ENCODE measurements at regions not wholly inside any gene's neighbourhood (a gene's known extent, or its start where the extent isn't known, plus 50 kb on each side); places are given as distances from the start of the nearest gene placed in this dataset.

DNA sequence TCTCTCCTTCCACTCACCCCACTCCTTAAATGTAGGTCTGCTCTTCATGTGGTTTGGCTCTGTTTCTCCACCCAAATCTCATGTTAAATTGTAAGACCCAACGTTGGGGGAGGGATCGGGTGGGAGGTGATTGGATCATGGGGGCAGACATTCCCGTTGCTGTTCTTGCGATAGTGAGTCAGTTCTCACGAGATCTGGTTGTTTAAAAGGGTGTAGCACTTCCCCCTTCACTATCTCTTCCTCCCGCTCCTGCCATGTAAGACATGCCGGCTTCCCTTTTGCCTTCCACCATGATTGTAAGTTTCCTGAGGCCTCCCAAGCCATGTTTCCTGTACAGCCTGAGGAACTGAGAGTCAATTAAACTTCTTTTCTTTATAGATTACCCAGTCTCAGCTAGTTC is 1044.5 kb upstream of the POU3F3 start:
- DNase-seq (ENCODE audit: low read depth in 4 of 4, low spot score in 3 of 4), result no peak

DNA sequence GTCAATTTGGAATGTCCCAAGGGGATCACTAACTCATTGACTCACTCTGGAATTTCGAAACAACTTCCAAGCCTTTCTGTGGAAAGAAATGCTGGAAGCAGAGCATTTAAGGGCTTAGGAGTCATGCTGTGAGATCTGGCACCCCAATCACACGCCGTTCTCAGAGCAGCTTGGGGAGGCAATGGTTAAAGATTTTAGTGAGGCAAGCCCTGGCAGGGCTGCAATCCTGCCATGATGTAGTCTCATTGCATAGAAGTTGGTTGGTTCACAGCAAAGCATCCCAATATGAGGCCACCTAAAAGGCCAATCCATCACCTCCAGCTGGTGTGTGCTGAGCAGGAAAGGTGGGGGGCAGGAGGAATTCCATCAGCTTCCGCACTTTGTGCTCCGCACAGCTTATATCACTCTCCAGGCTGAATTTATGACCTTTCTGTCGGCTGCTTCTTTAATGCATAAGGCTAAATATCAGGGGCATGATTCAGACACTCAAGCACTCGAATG is 1043.9 kb upstream of the POU3F3 start:
- DNase-seq (ENCODE audit: low read depth in 4 of 4, low spot score in 3 of 4), result no peak

DNA sequence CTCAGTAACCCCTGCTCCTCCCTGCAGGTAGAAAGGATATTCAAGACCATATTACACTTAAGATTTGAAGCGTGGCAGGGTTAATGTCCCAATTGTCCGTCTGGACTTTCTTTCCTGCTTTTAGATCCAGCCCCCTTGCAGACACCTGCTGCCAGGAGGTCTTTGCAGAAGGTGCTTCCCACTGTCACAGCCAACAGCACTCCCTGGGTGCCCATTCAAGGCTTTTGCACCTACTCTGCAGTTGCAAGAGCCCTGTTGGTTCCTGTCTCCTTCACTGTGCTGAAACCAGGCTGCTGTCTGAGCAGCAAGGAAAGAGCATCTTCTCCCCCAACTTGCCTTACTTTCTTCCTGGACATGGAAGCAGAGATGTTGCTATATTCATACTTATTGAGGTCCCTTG is 1043.0 kb upstream of the POU3F3 start:
- DNase-seq (ENCODE audit: low read depth in 4 of 4, low spot score in 3 of 4), result no peak

DNA sequence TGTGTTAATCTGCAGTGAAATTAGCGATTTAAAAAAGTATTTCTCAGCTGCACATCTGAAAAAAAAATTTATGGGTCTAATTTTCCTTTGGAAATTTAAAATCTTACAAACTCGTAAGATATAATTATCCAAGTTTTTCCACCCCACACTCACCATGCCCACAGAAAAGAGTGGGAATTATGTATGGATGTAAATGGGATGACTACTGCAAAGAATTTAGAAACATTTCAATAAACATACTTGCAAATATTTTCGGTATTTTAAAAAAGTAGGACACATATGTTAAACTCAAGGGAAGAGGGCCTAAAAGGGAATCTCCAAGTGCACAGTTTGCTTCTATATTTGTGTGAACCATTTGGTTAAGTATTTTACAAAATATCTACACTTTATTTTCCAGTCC is 1039.9 kb upstream of the POU3F3 start:
- no peak for DNase-seq (ENCODE audit: low read depth in 4 of 4, low spot score in 3 of 4)

DNA sequence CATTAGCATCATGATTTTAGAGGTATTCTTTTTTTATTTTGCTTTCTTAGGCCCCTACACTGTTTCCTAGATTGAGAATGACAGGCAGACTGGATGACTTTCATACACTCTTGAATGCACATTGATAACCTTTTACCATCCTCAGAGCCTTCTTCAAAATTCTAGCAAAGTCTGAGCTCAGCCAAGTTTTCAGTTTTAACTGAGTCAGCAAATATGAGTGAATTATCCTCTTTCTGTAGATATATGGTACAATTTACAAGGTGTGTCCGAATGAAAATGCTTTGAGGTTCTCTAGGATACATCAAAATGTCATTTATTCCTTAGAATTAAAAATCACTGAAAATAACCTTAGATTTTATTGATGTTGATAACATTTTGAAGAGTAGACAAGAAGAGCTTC is 1038.2 kb upstream of the POU3F3 start:
- DNase-seq (ENCODE audit: low read depth in 4 of 4, low spot score in 3 of 4), result no peak

DNA sequence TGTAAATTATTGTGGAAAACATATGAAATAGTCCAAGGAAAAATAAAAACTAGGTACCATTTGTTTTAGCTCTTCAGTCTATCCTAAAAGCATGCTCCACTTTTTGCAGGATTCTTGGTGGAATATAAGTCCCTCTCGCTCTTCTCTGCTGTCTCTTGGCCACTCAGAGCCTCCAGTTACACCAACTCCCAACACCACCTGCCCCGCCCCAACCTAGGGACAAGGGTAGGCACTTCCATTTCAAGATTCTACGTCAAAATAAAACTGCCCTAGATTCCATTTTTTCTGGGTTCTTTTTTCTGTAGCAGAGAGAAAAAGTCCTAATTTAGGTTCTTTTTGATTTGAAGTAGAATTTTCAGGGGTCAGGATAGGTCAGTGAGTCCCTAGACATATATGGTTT is 1036.2 kb upstream of the POU3F3 start:
- no peak for DNase-seq (ENCODE audit: low read depth in 4 of 4, low spot score in 3 of 4)

DNA sequence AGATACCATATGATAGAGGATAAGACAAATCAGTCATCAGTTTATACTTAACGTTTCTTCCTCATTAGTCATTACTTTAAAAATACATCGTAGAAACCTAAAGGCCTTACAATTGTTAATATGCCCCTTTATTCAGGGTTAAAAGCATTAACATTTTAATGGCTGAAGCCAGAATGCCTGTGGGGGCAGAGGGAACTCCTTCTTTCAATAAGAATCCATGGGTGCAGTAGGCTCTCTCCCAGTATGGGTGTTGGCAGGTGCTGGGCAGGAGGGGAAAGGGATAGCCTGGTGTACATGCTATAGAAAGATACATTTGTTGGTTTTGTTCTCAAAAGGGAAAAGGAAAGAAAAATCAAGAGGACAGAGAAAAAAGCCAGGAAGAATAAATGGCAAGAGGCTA is 1035.7 kb upstream of the POU3F3 start:
- no peak for DNase-seq (ENCODE audit: low read depth in 4 of 4, low spot score in 3 of 4)

DNA sequence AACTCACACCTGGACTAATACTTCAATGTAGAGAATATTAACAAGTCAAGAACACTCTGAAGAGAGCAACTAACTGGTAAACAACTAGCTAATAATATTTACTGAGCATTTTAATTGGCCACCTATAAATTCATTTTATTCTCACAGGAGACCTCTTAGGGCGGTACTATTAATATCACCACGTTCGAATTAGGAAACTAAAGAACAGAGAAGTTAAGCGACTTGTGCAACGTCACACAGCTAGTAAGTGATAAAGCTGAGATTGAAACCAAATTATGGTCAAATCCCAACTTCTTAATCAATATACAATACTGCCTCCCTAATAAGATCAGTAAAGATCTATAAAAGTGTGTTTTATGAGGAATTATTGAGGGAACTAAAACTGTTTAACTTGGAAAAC is 1034.3 kb upstream of the POU3F3 start:
- no peak for DNase-seq (ENCODE audit: low read depth in 4 of 4, low spot score in 3 of 4)

DNA sequence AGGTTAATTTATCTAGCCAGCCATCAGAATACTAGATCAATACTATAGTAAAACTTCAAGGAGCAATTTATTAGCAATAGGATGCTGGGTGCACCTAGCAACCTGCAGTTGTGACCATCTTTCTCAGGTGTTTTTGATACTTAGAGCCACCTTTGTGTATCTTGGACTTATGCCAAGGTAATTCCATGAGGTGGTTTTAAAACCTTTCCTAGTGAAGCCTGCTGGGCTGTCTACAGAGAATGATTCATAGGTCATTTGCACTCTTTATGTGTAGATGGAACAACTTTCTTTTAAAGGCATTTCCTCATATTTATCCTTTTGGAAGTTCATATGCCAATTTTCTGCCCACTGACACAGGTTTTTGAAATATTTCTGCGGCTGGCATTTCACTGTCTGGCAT is 1030.1 kb upstream of the POU3F3 start:
- no peak for DNase-seq (ENCODE audit: low read depth in 4 of 4, low spot score in 3 of 4)

DNA sequence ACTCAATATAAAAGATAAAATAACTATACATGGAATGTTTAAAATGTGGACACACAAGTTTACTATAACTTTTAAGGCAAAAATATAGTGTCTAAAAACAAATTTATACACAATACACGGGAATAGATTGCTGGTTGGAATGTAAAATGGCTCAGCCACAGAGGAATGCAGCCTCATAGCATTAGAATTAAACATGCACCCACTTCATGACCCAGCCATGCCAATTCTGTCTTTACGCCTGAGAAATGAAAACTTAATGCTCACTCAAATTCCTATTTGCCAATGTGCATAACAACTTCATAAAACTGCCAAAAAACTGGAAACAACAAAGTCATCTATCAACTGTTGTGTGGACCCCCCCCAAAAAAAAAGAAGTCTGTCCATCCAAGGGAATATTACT is 1006.6 kb upstream of the POU3F3 start:
- no peak for DNase-seq (ENCODE audit: low read depth in 4 of 4, low spot score in 3 of 4)

DNA sequence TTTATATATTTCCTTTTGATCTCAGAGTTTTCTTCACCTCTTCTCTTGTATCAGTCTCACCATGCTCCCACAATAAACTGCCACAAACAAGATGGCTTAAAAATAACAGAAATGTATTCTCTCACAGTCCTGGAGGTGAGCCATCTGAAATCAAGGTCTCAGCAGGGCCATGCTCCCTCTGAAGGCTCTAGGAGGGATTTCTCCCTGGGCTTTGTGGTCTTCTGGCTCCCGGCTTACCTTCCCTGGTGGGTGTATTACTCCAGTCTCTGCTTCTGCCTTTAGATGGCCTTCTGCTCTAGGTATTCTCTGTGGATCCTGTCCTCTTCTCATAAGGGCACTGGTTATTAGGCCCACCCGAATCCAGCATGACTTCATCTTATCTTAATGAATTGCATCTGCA is 994.7 kb upstream of the POU3F3 start:
- no peak for DNase-seq (ENCODE audit: low read depth in 4 of 4, low spot score in 3 of 4)

DNA sequence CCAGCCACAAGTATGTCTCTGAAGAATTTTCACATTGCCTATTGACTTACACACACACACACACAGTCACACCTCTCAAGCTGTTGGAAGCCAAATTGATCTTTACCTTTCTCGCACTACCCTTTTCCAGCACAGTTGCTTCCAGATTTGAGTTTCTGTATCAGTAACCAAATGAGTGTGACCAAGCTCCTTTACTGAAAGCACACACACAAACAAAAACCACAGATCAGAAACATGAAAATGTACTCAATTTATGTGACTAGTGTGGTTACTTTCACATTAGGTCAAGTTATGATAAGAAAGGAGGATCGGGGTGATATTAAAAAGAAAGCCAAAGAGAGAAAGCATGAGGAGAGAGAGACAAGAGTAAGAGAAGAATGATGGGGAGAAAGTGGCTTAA is 993.9 kb upstream of the POU3F3 start:
- no peak for DNase-seq (ENCODE audit: low read depth in 4 of 4, low spot score in 3 of 4)

DNA sequence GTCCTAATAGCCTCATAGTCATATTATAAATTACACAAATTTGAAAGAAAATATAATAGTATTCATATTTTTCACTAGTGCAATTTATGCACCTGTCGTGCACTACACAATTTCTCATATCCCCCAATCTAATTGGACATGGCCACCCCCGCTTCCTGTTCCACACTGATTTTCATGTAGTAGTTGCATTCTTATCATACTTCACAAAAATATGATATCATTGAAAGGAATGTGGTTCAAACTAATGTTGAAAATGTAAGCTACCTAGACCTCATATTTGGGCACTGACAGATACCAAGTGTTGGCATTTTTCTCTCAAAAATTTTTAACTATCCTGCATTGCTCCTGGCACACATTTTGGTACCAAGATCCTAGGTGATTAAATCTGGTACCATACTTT is 985.5 kb upstream of the POU3F3 start:
- no peak for DNase-seq (ENCODE audit: low read depth in 4 of 4, low spot score in 3 of 4)

DNA sequence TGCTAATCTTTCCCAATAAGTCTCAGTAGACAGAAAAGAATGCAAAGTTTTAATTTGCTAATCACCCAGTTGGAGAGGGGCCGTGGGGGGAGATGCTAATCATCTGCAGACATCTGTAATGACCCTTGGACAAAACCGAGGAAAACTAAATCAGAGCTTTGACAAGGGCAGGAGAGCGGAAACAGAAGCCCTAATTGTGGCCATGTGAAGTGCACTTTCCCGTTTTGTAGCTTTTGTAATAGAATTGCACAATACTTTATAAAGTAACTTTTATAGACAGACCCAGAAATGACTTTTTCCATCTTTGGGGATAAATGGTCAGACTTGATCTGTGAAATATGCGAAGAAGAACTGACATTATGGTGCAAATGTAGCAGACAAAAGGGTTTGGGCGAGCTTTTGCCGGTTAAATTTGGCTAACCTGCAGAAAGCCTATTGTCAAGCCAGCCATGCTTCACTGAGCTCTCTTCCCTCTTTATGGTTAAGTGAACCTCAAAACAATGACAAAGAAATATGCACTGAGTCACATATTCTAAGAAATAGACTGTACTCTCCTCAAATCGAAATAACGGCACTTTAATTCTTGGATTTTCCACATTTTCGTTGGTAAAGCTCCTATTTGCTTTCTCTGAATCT is 980.1 kb upstream of the POU3F3 start:
- DNase-seq (ENCODE audit: low read depth in 4 of 4, low spot score in 3 of 4), result peak in 1 of 4 donors; percentile 1

DNA sequence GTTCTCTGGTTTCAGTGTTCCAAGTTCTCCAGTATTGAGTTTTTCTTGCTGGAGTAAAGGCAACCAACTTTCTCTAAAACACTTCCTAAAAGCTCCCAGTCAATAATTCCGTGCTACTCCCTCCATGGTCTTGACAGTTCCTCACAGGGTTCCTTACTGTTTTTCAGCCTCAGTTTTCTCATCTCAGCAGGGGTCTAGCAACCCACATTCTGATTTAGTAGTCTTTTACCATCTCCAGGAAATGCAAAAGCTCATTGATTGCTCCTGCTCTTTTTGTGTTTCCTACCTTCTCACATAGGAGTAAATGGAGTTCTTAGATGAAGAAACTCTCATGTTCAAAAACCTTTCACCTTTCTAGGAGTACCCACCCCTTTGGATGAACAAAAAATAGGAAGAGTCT is 978.8 kb upstream of the POU3F3 start:
- DNase-seq (ENCODE audit: low read depth in 4 of 4, low spot score in 3 of 4), result no peak

DNA sequence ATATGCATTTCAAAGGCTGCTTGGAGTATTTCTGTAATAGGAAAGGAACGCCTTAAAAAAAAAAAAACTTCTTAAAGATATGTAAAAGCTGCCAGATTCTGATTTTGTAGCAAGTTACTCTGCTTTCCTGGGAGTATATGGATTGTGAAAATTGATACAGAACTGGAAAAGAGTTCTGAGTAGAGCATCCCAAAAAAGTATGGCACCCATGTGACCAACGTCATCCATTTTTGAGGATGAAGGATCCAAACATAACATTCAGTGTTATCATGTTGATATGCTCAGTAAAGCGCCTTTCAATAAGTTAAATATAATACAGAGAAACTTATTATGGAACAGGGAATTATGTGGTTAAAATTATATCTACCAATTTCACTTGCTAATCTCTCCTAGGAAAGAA is 978.4 kb upstream of the POU3F3 start:
- no peak for DNase-seq (ENCODE audit: low read depth in 4 of 4, low spot score in 3 of 4)

DNA sequence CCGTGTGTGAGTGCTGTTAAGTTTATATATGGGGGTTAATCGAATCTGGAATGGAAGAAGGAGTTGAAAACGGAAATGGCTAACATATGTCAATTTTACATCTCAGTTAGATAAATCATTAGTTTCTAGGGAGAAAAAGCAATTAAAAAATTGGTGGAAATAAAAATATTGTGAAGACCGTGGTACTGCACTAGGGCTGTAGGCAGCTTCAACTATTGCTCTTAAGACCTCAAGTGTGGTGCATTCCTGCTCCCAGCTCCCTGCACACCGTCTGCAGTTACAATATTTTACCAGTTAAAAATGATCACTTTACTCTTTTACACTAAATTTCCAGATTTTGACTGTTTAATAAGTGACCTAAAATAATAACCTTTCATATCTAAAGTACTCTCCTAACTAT is 977.3 kb upstream of the POU3F3 start:
- DNase-seq (ENCODE audit: low read depth in 4 of 4, low spot score in 3 of 4), result no peak

DNA sequence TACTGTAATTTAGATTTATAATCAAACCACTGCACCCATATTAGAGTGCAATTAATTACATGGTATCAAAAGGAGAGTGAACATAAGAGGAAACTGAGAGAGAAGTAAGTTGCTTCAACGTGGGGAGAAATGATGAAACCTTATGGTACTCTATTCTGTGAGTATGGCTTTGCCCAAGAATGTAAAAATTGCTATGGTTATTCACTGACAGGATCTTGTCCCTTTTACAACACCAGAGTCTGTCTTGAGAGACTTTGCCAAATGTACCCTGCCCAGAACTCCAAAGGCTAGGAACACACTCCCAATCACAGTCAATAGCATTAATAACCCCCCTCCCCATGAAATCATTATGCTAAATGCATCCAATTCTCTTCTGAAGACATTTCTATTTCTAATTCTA is 974.8 kb upstream of the POU3F3 start:
- no peak for DNase-seq (ENCODE audit: low read depth in 4 of 4, low spot score in 3 of 4)

DNA sequence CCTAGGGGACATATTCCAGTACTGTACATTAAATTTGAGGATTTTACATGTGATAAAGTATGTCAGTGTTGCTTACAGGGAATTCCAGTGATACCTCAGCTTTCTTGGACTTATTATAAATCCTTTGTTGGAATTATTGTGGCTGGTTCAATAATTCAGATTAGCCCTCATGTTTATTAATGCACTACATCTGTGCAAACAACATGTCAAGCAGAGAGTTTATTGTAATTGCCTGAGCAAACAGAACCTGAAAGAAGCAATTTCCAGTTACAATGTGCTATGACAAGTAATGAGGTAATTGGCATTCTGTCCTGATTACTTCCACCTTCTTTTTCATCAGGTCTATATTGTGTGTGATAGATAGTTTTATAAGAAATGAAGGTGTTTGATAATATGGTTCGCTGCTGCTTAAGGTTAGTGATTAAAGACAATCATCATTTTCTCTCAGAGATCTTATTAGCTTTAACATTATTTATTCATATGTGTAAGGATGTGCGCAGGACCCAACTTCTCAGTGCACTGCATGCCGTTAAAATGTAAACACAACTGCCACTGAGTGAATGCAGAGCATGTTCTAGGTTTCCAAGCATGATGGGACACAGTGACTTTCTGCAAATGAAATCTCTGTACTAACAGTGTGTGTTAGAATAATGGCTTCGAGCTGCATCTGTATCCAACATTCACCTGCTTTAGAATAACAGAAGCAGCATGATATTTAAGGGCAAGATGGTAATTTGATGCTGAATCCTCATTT is 973.7 kb upstream of the POU3F3 start:
- DNase-seq (ENCODE audit: low read depth in 4 of 4, low spot score in 3 of 4), result no peak

DNA sequence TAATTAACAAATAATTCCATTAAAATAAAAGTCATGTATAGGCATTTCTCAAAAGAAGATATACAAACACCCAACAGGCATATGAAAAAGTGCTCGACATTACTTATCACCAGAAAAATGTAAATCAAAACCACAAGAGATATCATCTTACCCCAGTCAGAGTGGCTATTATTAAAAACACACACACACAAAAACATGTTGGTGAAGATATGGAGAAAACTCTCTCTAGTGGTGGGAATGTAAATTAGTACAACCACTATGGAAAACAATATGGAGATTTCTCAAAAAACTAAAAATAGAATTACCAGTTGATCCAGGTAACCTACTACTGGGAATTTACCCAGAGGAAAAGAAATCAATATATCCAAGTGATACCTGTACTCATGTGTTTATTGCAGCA is 966.3 kb upstream of the POU3F3 start:
- no peak for DNase-seq (ENCODE audit: low read depth in 4 of 4, low spot score in 3 of 4)

DNA sequence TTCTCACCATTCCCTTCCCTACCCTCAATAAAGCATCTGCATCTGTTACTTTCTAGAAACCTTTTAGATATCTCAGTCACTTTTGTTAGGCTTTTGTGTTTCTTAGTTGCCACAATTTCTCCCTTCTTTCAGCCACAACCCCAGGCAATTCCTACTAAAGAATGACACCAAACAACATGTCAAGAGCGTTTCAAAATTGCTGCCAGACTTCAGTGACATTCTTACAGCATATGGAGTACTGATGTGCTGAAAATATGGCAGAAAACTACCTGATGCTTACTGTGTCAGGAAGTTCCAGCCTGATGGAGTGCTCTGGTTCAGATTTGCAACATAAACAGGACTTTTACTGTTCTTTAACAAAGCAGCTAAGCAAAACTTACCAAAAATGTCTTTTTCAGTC is 957.7 kb upstream of the POU3F3 start:
- DNase-seq (ENCODE audit: low read depth in 4 of 4, low spot score in 3 of 4), result no peak

DNA sequence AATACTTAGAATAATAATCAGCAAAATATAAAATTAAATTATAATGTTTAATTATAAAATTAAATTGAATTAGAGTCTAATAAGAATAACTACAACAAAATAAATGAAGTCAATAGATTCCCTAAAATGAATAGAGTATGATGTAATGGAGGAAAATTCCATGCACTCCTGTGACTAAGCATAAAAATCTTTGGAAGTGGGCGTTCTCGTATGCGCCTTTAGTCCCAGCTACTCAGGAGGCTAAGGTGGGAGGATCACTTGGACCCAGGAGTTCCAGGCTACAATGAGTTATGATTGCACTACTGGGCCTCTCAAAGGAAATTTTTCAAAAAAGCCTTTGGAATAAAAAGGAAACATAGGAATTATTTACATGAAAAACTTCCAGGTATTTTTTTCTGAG is 955.4 kb upstream of the POU3F3 start:
- DNase-seq (ENCODE audit: low read depth in 4 of 4, low spot score in 3 of 4), result no peak

DNA sequence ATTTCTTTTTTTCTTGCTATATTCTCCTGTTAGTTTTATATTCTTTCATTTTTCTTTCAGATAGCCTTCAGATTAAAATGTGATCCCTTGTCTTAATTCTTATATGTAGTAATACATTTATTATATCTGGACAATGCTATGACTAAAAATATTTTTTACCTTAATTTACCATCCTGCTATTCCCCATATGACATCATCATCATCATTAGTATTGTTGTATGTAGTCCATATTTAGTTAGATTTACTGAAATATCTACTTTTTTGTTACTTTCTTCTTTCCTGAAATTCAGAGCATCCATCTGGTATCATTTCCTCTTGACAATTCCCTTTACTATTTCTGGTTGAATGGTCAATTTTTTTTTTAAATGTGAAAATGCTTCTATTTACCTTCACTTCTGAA is 951.6 kb upstream of the POU3F3 start:
- no peak for DNase-seq (ENCODE audit: low read depth in 4 of 4, low spot score in 3 of 4)
